ENCODE measurements at regions not wholly inside any gene's neighbourhood (a gene's known extent, or its start where the extent isn't known, plus 50 kb on each side); places are given as distances from the start of the nearest gene placed in this dataset.

DNA sequence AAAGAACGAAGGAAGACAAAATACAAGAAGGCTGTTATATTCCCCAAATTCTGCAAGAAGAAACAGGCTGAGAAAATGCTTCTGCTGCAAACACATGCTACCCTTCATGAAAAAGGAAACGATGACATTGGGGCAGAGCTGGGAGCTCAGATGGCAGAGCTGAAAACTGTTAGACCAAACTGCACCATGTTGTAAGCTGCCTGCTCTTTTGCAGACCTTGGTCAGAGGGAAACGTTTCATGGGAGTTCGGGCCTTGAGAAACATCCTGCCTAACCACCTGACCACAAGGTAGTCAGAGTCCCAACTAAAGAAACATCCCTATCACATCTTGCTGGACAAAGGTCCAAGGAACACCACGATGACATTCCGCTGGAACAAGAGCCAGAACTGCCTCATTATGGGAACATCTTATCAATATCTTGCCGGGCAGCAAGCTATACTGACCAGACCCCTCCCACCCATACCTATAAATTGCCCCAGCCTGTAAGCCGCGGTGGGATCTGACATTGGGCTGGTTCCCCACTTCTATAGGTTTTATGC is 110.7 kb upstream of the CTSC start:
- DNase-seq (ENCODE audit: low read depth, low spot score), result no peak

GRCh38 chr11:88447281-88447680 is 109.7 kb upstream of the CTSC start:
- no peak for DNase-seq (ENCODE audit: low read depth, low spot score)

DNA sequence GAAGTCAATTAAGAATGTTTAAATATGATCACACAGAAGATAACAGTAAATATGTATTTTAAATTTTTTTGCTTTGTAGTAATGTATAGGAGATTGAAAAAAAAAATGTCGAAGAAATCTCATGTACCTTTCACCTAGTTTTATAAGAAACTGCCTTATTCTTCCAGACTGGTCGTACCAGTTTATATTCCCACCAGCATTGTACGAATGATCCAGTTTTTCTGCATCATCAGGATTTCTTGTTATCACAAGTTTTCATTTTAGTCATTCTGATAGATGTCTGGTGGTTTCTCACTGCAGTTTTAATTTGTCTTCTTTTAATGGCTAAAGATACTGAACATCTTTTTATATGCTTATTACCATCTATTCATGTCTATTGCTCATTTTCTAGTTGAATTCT is 101.8 kb upstream of the CTSC start:
- no peak for DNase-seq (ENCODE audit: low read depth, low spot score)

GRCh38 chr11:88438721-88439120 is 101.2 kb upstream of the CTSC start:
- DNase-seq (ENCODE audit: low read depth, low spot score), result no peak

DNA sequence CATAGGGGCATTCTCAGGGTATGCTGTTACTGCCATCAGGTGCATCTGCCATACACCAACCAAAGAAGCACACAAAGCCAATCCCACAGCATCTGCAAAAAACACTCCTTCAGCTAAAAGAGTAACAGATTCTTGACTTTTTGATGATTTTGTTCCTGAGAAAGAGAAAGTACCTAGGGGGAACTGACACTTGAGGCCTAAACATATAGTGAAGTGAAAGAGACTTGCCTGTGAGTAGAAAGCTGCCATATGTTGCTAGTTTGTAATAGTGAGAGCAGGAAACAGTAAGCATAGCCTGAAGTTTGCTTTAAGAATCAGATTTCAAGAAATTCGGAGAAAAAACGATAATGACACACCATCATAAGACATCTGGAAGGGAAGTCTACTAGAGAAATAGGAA is 97.9 kb upstream of the CTSC start:
- DNase-seq (ENCODE audit: low read depth, low spot score), result no peak

DNA sequence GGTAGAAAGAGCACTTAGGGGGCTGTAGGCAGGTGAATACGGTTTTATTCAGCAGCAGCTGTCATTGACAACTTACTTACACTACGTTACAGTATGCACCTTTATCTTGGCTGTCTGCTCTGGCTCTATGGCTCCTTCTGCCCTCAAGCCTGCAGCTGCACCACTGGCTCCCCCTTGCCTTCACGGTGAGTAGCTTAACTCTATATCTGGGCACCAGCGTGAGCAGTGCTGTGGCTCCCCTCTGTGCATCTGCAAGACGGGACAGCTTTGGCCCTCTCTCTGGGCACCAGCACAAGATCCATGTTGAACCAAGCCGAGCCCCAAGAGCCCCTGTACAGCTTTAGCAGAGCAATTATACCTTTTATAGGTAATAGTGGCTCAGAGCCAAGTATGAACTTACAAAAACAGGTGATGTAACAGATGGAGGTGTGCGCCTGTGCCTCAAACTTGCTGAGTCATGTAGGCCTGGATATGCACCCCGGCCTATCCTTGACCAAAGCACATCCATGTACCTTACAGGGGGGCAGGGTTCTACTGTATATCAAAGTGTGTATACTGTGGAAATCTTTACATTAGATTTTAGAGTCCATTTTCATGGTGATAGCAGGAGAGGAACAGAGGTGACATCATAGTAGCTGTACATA is 96.9 kb upstream of the CTSC start:
- no peak for DNase-seq (ENCODE audit: low read depth, low spot score)

- DNase-seq (ENCODE audit: low read depth, low spot score), result no peak
These were observed 96.1 kb upstream of the CTSC start for GRCh38 chr11:88433536-88434230.

DNA sequence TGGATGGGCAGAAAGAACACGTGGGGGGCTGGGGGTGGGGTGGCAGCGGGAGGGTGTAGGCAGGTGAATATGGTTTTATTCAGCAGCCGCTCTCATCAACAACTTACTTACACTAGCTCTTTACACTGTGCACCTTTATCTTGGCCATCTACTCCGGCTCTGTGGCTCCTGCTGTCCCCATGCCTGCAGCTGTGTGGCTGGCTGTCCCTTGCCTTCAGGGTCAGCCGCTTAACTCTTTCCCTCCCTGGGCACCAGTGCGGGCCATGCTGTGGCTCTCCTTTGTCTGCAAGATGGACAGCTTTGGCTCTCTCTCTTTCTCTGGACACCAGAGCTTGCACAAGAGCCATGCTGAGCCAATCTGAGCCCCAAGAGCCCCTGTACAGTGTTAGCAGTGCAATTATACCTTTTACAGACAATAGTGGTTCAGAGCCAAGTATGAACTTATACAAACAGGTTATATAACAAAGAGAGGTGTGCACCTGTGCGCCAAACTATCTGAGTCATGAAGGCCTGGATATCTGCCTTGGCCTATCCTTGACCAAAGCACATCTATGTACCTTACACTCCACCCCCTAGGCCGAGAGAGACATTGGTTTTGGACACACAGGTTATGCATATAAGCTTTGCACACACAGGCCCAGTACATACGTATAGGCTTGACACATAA is 94.3 kb upstream of the CTSC start:
- DNase-seq (ENCODE audit: low read depth, low spot score), result no peak

DNA sequence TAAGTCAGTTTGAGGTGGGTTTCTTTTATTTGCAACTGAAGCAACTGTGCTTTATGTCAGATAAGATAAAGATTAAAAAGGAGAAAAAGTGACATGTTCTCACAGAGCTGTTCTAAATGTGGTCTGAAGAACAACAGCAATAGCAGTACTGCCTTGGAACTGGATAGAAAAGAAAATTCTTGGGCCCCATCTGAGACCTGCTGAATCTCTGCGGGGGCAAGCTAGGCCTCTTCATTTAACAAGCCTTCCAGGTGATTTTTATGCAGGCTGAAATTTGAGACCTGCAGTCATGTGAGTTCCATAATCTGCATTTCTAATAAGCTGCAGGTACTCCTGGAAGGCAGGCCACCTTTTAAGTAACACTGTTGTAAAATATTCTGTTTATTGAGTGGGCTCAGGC is 91.4 kb upstream of the CTSC start:
- no peak for DNase-seq (ENCODE audit: low read depth, low spot score)

DNA sequence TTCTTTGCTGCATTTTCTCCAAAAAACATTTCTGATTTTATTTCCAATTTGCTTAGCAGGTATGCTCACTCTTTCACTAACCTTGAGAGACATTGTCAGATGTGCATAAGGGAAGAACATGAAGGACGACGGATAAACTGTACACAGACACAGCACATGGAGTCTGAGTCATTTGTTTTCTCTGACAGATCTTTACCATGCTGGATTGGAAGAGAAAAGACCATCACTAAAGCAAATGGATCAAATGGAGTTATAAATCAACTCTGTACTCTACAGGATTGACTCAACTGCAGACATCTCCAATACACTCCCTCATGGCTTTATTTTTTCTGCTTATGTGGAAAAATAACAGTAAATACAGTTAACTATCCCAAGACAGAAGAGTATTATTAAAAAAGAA is 90.2 kb upstream of the CTSC start:
- no peak for DNase-seq (ENCODE audit: low read depth, low spot score)

GRCh38 chr11:88424881-88425280 is 87.3 kb upstream of the CTSC start:
- no peak for DNase-seq (ENCODE audit: low read depth, low spot score)

GRCh38 chr11:88421530-88421929 is 84.0 kb upstream of the CTSC start:
- DNase-seq (ENCODE audit: low read depth, low spot score), result no peak

GRCh38 chr11:88420165-88420791 is 82.7 kb upstream of the CTSC start:
- no peak for DNase-seq (ENCODE audit: low read depth, low spot score)

DNA sequence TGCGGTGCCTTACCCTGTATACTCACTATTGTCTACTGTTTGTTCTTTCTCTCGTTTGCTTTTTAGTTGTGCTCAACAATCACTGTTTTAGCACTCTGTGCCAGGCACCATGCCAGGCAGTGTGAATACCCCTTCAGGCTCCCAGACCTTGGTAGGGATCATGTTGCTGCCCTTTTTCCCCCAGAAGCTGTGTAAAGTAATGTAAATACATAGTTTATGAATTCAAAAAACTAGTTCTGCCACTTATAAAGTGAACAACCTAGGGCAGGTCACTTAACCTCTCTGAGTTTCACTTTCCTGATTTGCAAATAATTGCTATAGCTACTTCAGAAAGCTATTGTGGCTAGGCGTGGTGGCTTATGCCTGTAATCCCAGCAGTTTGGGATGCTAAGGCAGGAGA is 81.0 kb upstream of the CTSC start:
- no peak for DNase-seq (ENCODE audit: low read depth, low spot score)

GRCh38 chr11:88415495-88415894 is 78.0 kb upstream of the CTSC start:
- DNase-seq (ENCODE audit: low read depth, low spot score), result no peak

GRCh38 chr11:88414981-88415413 is 77.5 kb upstream of the CTSC start:
- no peak for DNase-seq (ENCODE audit: low read depth, low spot score)

- peak; percentile 53 for DNase-seq (ENCODE audit: low read depth, low spot score)
These were observed 76.9 kb upstream of the CTSC start for GRCh38 chr11:88414385-88414861.

DNA sequence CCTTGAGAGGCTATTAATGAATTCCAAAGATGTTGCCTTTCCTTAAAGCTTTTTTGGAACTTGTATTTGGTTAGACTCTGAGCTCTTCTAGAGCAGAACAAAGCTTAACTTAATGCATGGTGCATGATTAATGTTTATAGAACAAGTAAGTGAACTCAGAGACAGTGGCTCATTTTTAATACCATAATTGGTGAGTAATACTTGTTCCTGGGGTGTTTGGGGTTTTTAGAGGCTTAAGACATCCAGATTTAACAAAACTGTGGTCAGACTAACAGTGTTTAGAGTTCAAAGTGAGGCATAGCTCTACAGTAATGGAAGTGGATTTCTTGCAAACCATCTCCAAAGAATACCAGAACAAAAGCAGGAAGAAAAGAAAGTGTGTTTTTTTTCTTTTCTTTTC is 73.7 kb upstream of the CTSC start:
- DNase-seq (ENCODE audit: low read depth, low spot score), result no peak

DNA sequence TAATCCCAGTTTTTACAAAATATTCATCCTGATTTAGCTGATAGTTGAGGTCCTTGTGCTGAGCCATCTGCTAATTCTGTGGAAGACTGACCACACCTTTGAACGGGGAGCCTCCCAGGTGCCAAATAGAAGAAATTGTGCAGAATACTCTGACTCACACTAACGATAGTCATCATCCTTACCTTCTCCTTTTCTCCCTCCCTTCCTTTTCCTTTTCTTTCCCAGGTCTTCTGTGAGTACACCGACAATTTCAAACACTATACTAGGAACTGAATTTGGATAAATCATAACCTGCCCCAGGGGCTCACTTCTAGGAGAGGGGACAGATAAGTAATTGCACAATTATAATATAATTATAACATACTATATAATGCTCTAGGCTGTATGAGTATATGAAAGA is 73.1 kb upstream of the CTSC start:
- DNase-seq (ENCODE audit: low read depth, low spot score), result no peak

- DNase-seq (ENCODE audit: low read depth, low spot score), result no peak
These were observed 72.5 kb upstream of the CTSC start for GRCh38 chr11:88410056-88410455.

DNA sequence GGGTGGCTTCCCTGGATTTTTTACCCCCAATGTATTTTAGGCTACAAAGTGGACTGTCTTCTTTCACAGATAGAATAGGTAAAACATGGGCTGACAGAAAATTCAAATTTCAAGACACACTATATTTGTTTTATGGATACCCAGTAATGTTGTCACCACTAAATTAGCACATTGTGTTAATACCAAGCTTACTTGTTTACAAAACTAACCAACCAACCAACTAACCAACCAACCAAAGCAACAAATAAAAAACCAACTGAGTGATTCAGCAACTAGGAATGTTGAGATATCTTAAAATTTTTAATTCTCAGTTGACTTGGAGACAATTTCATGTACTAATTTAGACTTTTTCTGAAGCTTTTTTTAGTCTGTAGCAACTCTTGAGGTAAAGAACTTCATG is 69.3 kb upstream of the CTSC start:
- no peak for DNase-seq (ENCODE audit: low read depth, low spot score)

DNA sequence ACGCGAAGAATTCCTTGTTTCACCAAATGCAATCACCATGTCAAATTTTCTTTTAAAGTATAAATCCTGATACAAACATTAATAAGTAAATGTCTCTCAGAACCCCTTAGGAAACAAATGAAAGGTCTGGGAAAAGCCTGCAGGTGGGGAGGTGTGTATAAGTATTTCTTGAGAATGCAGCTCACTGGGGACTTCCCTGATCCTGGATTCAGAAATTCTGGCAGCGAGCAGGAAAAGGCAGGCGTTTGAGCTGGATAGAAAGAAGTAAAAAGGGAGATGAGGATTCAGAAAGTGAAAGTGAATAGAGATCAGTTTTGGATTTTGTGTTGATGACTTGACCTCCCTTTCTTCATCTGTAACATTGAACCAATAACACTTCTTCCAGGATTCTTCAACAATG is 68.3 kb upstream of the CTSC start:
- DNase-seq (ENCODE audit: low read depth, low spot score), result no peak
